Activated effector memory CD4-positive, alpha-beta T cell treated with anti-CD3 and anti-CD28 coated beads, Interleukin-2, amount 50 U/mL, for 16 hours (primary cell): ENCODE measurements at regions not wholly inside any gene's neighbourhood (a gene's known extent, or its start where the extent isn't known, plus 50 kb on each side); places are given as distances from the start of the nearest gene placed in this dataset.

ENCODE experiments used
- DNase-seq: peaks from one replicate; pipeline ENCODE4 v3.0.0-alpha.2; 2020

DNA sequence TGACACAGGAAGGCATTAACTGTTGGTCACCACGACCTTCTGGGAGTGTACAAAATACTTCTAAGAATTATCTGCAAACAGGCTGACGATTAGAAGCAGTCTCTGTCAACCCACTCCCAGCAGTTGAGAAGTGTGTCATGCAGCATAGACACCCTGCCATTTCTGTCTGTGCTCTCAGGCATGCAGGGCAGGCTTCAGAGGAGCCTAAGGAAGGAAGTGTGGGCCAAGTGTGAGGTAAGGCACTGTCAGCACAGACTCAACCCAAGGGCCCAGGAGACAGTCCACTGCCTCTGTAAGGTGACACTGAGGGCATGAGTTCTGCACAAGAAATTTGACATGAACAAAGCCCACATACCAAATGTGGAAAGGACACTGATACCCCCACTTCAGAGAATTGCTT lies 109.0 kb upstream of the VIPR2 start:
- DNase-seq = no peak

DNA sequence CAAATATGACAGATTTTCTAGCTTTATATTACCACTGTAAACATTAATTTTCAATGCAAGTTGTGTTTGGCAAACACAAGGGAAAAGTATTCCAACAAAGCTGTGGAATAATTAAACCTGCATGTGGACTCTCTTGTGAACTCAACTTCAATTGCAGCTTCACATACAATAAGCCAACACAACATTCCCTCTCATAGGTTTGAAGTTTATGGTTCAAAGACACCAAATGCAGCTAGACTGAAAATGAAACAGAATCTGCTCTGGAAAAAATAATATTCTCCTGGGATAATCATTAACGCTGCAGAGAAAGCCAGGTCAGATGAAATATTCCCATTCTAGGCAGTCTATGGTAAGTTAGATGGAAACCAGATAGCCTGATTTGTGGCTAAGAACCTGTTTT lies 105.8 kb upstream of the VIPR2 start:
- no peak for DNase-seq

DNA sequence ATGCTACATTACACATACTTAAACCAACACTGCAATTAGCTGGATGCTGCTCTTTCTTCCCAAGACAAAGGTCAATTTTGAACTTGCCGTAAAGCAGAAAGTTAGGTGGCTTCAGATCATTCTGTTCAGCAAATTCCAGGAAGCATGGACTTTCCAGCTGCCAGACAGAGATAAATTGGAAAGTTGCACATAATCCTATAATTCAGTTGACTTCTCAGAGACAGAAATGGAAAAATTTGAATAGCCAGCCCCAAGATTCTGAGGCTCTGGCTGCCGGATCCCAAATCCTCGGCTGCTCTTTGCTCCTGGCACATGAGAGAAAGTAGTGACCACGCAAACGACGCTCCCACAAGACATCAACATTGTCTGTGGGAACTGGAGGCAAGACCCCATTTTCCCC lies 105.0 kb upstream of the VIPR2 start:
- DNase-seq = no peak

DNA sequence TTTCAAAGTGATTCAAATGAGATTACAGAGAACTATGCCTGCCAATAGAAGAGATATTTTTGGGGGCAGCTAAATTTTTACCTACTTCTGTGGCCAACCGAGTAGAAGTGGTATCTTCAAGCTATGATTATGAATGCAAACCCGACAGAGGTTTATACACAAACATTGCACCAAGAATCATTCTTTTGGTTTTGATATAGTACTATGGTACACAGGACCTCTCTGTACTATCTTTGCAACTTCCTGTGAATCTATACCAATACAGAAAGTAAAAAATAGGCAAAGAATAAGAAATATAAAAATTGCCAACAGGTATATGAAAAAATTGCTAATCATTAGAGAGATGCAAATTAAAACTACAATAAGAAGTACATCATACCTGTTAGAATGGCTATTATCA lies 103.2 kb upstream of the VIPR2 start:
- DNase-seq = no peak

DNA sequence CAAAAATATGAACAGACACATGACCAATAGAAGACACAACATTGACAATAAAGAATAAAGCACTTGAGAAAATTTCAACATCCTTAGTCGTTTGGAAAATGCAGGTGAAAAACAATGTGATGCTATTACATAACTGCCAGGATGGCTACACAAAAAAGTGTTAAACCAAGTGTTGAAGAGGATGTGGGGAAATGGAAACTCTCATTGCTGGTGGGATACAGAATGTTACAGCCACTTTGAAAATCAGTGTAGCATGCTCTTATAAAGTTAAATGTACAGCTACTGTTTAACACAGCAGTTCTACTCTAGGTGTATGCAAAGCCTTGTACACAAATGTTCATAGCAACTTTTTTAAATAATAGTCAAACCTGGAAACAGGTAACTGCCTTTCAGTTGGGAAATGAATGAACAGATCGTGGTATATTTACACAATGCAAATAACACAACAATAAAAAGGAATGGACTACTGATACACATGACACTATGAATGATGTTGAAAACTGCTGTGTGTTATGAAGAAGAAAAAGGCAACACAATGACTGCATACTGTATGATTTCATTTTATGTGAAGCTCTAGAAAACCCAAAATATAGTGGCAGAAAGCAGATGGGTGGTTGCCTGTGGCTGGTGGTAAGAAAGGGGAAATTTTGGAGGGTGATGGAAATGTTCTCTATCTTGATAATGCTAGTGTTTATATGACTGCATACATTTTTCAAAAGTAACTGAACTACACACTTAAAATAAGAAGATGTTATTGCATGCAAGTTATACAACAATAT lies 102.2 kb upstream of the VIPR2 start:
- DNase-seq = no peak

DNA sequence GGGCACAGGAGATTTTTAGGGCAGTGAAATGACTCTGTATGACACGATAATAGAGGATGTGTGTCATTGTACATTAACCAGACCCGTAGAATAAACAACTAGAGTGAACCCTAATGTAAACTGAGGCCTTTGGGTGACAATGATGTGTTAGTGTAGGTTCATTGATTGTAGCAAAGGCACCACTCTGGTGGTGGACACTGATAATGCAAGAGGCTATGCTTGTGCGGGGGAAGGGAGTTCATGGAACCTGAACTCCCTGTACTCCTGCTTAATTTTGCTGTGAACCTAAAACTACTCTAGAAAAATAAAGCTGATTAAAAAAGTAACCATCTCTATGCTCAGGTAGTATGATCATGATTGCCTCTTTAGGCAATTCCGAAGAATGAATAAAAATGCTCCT lies 96.3 kb upstream of the VIPR2 start:
- DNase-seq = no peak

DNA sequence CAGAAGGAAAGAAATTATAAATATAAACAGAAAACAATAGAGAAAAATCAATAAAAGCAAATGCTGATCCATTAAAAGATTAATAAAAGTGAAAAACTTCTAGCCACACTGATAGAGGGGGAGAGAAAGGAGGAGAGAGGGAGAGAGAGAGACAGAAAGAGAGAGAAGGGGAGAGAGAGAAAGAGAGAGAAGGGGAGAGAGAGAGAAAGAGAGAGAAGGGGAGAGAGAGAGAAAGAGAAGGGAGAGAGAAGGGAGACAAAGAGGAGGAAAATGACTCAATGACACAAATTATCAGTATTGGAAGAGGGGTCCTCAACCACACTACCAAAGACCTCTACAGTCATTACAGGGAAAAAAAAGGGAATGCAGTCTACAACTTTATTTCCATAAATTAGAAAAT lies 94.4 kb upstream of the VIPR2 start:
- no peak for DNase-seq

DNA sequence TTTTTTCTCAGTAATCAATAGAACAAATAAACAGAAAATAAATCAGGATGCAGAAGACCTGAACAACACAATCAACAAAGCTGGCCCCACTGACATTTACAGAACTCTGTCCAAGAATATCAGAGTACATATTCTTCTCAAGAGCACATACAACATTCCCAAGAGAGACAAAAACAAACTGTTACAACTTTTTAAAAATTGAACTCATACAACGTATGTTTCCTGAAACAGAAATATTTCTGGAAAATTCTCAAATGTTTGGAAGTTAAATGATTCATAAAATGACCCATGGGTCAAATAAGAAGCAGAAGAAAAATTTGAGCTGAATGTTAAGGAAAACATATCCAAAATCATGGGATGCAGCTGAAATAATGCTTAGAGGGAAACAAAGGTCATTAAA lies 93.9 kb upstream of the VIPR2 start:
- DNase-seq = no peak

DNA sequence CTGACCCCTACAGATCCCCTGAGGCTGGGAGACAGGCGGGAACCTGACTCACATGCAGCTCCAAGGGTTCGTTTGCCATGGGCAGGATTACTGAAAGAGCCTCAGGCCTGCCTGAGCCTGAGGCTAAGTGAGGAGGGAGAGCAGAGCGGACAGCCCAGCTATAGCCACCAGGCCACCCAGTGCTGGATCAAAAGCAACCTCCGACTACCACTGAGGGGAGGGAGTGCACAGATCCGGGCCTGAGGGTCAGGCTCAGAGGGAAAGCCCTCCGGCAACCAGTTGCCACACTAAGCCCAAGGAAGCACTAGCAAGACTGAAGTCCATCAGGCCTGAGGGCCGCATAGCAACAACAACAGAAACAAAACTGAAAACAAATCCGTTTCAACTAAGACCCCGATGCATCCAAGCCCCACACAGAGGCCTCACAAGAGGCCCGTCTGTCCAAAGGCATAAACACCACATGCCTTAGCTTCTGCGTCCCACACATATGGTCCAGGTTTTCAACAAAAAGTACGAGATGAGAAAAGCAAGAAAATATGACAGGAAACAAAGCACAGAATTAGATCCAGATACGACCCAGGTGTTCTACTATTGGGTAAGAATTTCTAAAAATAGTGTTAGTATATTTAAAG lies 92.5 kb upstream of the VIPR2 start:
- DNase-seq = no peak

DNA sequence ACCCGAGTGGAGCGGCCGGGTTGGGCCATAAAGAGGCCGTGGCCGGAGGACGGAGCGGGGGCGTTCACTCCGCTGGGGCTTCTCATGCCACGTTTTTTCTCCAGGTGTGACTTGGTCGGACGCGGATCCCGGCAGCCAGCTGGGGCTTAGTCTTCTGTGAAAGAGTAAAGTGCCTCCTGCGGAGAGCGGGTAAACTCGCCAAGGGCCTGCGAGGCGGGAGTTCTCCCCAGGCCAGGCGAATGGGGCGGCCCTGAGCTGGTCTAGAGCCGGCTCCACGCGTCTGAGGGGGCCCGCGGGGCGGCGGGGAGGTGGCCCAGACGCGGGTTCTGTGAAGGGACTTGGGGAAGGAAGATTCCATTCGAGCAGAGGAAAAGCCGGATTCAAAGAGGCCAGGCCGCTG lies 86.3 kb upstream of the VIPR2 start:
- DNase-seq = no peak

DNA sequence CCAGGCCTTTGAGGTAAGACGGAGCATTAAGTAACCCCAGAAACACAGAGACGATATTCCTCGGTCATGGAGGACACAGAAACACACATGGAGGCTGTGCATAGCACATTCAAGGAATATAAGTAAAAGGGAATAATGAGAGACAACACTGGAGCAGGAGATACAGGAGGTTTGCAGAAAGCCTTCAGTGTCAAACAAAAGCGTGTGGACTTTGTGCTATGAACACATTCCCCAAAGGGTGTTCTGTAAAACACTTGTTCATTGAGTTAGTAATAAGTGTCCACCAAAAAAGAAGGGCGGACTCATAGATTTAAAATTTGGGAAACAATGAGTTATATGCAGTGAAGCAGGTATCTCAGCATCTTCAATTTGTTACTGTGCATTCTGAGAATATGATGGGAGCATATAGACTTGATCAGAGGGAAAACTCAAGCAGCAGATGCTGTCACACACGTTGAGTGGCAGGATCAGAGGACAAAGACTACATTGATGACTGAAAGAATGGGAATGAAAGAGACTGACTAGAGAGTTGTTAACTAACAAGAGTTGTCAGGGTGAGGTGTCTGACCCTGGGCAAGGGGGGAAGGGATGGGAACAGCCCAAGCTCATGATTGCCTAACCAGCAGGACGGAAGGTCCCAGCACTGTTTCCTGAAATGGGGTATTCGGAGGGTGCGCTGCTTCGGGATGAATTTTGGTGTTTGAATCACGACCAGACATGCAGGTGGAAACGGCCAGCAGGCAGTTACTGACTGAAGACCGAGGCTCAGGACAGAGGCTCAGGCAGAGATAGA lies 85.2 kb upstream of the VIPR2 start:
- DNase-seq = no peak

DNA sequence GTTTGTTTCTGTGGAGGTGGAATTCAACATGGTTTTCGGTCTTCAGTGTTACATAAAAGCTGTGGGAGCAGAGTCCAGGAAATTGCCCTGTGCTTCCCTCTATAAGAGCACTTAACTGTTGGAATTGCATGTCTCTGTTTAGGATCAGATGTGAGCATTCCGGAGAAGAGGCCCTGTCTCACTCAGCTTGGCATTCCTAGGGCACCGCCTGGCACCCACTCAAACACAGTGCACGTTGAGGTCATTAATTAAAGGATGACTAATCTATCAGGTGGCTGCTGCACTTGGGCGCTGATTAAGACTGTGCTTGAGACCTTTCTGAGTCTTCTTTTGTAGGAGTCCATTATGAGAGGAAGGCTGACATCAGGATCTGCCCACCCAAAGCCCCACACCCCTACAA lies 82.8 kb upstream of the VIPR2 start:
- no peak for DNase-seq

DNA sequence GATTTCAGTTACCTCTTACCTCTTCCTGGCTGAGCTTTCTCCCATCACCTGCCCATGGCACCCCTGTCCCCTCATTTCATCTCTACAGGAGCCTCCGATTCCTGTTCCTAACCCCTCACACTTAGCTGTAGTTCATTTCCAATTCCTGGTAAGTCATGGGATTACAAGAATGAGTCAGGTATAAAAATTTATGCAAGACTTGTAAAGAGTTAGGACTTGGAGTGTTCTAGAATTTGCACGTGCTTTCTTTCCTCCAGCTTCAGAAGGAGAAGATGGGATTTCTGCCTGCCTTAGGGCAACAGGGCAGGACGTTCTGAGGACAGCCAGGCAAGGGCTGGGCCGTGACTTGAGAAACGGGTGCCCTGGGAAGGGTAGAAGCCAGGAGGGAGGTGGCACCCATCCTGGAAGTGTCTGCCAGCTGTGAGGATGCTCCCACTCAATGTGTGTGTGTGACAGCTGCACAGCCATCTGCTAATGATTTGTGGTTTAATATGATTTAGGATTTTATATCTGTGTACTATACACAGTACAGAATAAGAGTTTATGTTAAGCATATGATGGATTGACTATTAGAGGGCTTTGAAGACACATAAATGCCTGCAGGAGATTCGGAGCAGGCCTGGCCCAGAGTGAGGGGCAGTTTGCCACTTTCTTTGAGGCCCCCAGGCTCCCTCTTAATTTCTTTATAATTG lies 81.5 kb upstream of the VIPR2 start:
- no peak for DNase-seq

DNA sequence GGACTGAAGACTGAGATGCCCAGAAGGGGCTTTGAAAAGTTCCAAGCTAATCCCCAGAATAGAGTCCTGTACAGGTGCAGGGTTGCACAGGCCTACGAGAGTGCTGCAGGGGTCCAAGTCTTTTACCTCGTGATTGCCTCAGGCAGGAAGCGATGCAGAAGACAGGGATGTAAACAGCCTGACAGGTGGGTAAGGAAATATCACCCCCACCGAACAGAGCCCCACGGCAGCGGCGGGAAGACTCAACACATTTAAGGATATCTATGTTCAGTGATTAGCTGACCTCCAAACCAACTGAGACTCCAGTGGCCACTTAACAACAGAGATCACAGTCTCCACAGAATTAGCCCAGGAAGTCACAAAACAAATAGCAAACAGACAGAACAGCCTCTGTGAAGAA lies 73.9 kb upstream of the VIPR2 start:
- no peak for DNase-seq

DNA sequence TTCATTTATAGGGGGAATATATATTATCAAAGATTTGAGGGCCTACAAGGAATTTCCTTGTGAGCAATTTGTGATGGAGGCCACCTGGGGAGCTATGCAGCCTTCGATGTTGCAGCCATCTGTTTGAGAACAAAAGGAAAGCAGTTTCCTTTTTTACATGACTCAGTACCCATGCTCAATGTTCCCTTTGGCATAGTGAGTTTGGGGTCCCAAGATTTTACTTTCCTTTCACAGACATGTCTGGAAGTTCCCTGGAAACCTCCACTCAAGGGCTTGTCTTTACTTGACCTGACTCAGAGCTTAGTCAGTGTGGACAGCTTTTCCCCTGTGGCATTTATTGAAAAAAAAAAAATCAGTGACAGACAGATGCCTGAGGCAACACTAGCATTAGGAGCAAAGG lies 73.5 kb upstream of the VIPR2 start:
- no peak for DNase-seq

DNA sequence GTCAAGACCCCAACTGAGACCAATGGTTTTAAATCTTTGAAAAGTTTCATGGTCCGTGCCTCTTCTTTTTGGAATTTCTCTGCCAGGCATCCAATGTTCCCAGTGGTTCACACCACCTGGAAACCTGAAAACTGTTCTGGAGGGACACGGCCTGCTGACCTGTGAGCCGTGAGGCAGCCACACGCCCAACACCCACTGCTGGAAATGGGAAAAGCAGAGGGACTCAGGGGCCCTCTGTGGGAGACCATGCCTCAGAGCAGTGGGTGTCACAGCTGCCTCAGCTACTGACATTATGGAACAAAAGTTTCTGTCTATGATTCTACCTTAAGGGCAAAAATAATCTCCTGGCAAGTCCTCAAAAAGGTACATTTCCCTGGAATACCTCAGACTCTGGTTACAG lies 70.4 kb upstream of the VIPR2 start:
- no peak for DNase-seq

DNA sequence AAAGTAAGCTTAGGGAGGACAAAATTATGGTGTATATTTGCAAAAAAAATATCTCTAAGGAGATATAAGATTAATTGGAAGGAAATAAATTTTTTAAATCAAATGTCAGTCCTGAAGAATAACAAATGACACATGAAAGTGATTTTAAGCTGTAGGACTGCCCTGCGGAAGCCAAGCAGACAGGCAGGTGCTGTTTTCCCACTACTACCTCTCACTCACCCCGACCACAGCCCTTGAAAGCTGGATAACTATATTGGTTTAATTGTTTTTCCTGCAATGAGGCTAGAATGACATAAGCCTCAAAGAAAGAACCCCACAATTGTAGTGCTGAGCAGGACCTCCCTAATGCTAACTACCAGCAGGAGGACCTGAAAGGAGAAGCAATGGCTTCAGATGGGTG lies 68.6 kb upstream of the VIPR2 start:
- no peak for DNase-seq

DNA sequence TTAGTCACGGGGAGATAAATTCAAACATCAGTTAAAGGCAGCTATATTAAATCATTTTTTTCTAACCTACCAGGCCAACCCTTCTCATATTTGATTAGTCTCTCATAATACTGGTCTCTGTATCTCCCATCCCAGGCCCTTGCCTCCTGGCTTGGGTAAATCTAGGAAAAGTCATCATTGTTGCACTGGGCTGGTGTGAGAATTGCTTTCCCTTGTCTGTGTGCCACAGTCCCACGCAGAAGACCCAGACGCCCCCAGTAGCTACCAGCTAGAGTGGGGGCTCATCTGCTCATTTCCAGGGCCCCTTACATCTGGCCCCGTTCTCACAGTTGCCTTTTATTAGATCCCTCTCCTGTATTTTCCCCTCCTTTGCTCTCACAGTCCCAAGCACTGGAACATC lies 67.6 kb upstream of the VIPR2 start:
- DNase-seq = no peak

DNA sequence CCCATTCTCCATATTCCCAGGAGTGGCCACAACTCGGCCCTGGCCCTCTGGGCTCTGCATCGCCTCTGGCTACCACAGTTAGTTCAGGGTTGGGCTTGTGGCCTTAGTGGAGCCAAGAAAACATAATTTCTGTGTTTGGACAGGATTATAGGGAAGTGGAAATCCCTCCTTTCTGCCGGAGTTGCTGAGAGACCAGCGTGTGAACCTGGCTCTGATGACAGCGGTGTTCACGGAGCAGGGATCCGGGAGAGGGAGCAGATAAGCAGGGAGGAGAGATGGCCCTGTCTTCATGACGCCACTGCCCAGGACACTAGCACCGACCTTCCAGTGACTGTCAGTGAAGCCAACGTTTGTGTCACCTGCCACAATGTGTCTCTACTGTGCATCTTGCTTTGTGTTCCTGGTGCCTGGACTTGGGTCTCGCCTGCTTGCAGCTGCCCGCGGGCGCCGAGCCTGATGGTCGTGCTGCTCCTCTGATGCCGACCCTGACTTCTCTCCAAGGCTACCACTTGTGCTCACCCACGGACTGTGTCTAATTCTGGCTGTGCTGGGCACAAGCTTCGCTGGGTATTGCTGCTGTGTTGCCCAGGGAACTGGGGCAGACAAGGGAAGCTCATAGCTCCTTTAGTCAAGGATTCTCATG lies 67.0 kb upstream of the VIPR2 start:
- no peak for DNase-seq

DNA sequence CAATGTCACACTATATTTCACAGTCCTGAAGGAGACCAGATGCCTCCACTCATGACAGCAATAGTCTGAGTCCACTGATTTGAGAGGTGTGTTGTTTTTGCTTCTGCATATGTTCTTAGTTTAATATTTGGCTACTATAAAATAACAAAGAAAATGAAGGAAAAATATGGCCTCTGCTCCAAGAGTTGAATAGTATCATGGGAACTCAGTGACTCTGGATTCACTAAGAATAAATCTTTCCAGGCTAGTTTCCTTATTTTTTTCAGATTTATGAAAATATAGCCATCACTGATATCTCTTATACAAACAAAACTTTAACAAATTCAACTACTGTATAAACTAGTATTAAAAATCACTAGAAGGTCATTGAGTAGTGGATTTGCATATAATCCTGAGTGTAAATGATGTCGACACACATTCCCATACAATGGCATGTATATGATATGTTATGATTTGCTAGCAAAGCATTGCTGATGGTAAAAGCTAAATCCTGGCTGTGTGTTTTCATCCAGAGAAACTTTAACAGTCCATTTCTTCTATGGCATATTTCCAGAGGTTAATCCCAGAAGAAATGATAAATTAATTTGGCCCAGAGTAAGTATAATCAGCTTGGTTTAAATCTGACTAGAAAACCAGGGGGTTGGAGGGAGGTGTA lies 66.0 kb upstream of the VIPR2 start:
- DNase-seq = no peak

DNA sequence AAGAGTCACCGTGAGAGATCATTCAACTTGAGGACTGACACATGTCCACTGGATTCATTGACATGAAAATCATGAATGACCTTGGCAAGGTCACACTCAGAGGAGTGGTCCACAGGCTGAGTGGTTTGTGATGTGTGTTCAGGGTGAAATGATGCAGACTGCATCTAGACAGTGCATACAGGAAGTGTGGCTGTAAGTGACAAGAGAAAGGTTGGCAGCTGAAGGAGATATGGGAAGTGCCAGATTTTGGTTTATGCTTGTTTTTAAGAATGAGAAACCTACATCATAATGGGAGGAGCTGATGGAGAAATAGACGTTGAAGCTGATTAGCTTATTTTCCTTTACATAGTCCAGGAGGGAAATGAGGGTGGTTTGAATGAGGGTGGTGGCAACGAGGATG lies 64.8 kb upstream of the VIPR2 start:
- no peak for DNase-seq

DNA sequence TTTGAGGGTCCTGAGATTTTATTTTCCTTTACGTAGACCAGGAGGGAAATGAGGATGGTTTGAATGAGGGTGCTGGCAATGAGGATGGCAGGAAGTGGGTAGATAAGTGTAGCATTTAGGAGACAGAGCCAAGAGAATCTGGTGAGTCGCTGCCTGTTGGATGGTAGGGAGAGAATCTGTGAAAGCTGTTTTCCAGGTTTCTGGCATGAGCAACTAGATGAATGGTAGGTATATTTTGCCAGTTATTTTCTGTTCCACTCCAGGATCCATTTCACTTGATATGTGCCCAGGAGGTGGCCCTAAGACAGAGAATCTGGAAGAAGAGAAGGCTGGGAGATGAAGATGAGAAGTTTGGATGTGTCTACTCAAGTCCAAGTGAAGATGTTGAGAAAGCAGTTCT lies 63.3 kb upstream of the VIPR2 start:
- no peak for DNase-seq

DNA sequence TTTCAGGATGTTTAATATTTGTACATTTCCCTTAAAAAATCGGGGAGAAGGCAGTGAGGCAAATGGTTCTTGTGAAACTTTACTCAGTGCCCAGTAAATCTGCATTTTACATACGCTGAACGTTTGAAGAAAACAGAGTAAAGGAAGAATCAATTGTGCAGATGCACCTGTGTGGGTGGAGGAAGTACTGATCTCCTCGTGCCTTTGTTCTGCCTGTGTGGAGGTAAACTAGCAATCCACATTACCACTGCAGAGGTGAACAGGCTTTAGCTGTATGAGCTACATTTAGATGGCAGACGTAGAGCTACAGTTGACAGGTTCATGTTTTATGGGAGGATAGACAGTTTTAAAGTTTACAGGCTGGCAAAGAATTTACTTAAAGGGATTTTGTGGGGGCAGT lies 62.7 kb upstream of the VIPR2 start:
- DNase-seq = no peak
